IMR-90 (cell line): ENCODE measurements at regions not wholly inside any gene's neighbourhood (a gene's known extent, or its start where the extent isn't known, plus 50 kb on each side); places are given as distances from the start of the nearest gene placed in this dataset.

Experiments used
- ATAC-seq: fragments of 200-7000 bp; cut with Tn5 transposase; 2 replicates; pipeline ENCODE4 v1.9.1; 2020; ENCODE audit warnings: low read depth, mild to moderate bottlenecking, moderate library complexity
- BruUV-seq: library from RNA; stranded (reverse); fragments of 400-500 nt; replicated peaks from 2 replicates; lab custom pipeline; 2021; lab: Mats Ljungman, UMichigan
- CTCF ChIA-PET: fragments of 300-600 bp; formaldehyde crosslinking; extraction: SDS; loops from one replicate; lab custom pipeline; 2021; ENCODE audit warnings: antibody characterized with exemption; lab: Yijun Ruan, JAX
- POLR2A ChIA-PET: fragments of 300-600 bp; sonication (Branson Sonifier 250); formaldehyde crosslinking; loops from one replicate; lab custom pipeline; 2022; ENCODE audit warnings: antibody characterized with exemption; ENCODE audit not compliant: unreplicated experiment; lab: Charles Lee
- DNase-seq: peaks from one replicate; pipeline ENCODE4 v3.0.0; 2013
- H2AFZ ChIP-seq: replicated peaks from 2 replicates; pipeline ENCODE3; 2013; ENCODE audit warnings: low read length, mild to moderate bottlenecking; ENCODE audit not compliant: poor library complexity
- H2AK5ac ChIP-seq: 2 replicates; pipeline ENCODE4 v1.6.1; 2013; ENCODE audit warnings: low read depth, low read length, inconsistent platforms
- H2AK9ac ChIP-seq: replicated peaks from 2 replicates; pipeline ENCODE3; 2013; ENCODE audit warnings: mild to moderate bottlenecking, low read depth, low read length, moderate library complexity; ENCODE audit not compliant: poor library complexity
- H2BK120ac ChIP-seq: 2 replicates; pipeline ENCODE4 v1.6.1; 2013; ENCODE audit warnings: low read depth, low read length, inconsistent platforms
- H2BK15ac ChIP-seq: 3 replicates; pipeline ENCODE4 v1.6.1; 2013; ENCODE audit warnings: low read depth, low read length, inconsistent platforms
- H2BK20ac ChIP-seq: 2 replicates; pipeline ENCODE4 v1.6.1; 2013; ENCODE audit warnings: low read depth, mild to moderate bottlenecking, inconsistent platforms, low read length, moderate library complexity
- H2BK5ac ChIP-seq: 2 replicates; pipeline ENCODE4 v1.6.1; 2013; ENCODE audit warnings: mild to moderate bottlenecking, low read depth, low read length, inconsistent platforms; ENCODE audit not compliant: poor library complexity, severe bottlenecking
- H3K14ac ChIP-seq: replicated peaks from 2 replicates; pipeline ENCODE4 v1.6.1; 2013; ENCODE audit warnings: low read depth, low read length, inconsistent platforms
- H3K18ac ChIP-seq: 2 replicates; pipeline ENCODE4 v1.6.1; 2013; ENCODE audit warnings: low read depth, low read length, control low read depth
- H3K23ac ChIP-seq: 2 replicates; pipeline ENCODE4 v1.6.1; 2013; ENCODE audit warnings: low read depth, low read length, inconsistent platforms
- H3K27ac ChIP-seq: 2 replicates; pipeline ENCODE4 v1.5.1; 2013; ENCODE audit warnings: mild to moderate bottlenecking, control low read depth, low read length; ENCODE audit not compliant: insufficient read depth
- H3K27me3 ChIP-seq: 2 replicates; pipeline ENCODE4 v1.6.1; 2013; ENCODE audit warnings: low read length; ENCODE audit not compliant: control insufficient read depth, insufficient read depth
- H3K36me3 ChIP-seq: 2 replicates; pipeline ENCODE4 v1.6.1; 2013; ENCODE audit warnings: low read length, mixed read lengths; ENCODE audit not compliant: control insufficient read depth, insufficient read depth
- H3K4ac ChIP-seq: 2 replicates; pipeline ENCODE4 v1.6.1; 2013; ENCODE audit warnings: low read depth, low read length, inconsistent platforms
- H3K4me1 ChIP-seq: 2 replicates; pipeline ENCODE4 v1.6.1; 2013; ENCODE audit warnings: low read length, mixed read lengths; ENCODE audit not compliant: control insufficient read depth, insufficient read depth
- H3K4me2 ChIP-seq: 2 replicates; pipeline ENCODE4 v1.6.1; 2013; ENCODE audit warnings: low read depth, mild to moderate bottlenecking, control low read depth, low read length, moderate library complexity
- H3K4me3 ChIP-seq: 2 replicates; pipeline ENCODE4 v1.5.1; 2013; ENCODE audit warnings: low read depth, mild to moderate bottlenecking, control low read depth, low read length, moderate library complexity; ENCODE audit not compliant: insufficient read depth
- H3K56ac ChIP-seq: 2 replicates; pipeline ENCODE4 v1.6.1; 2013; ENCODE audit warnings: low read length, inconsistent platforms; ENCODE audit not compliant: insufficient read depth; ENCODE audit errors: extremely low read depth
- H3K79me1 ChIP-seq, 2 experiments: 2 replicates each; pipeline ENCODE4 v1.6.1; 2013; ENCODE audit warnings: low read length in 2 of 2, inconsistent platforms in 1 of 2, low read depth in 1 of 2
- H3K9ac ChIP-seq: 2 replicates; pipeline ENCODE4 v1.6.1; 2013; ENCODE audit warnings: low read depth, low read length, control low read depth
- H3K9me1 ChIP-seq: 2 replicates; pipeline ENCODE4 v1.6.1; 2013; ENCODE audit warnings: low read length, inconsistent platforms; ENCODE audit not compliant: insufficient read depth
- H3K9me3 ChIP-seq: 2 replicates; pipeline ENCODE4 v1.6.1; 2013; ENCODE audit warnings: low read length; ENCODE audit not compliant: control insufficient read depth, insufficient read depth
- H4K20me1 ChIP-seq: 2 replicates; pipeline ENCODE4 v1.6.1; 2013; ENCODE audit warnings: low read length, inconsistent platforms; ENCODE audit not compliant: insufficient read depth
- H4K5ac ChIP-seq: 2 replicates; pipeline ENCODE4 v1.6.1; 2013; ENCODE audit warnings: mild to moderate bottlenecking, low read depth, low read length, control low read depth
- H4K8ac ChIP-seq, 2 experiments: 2 replicates each; pipeline ENCODE4 v1.6.1; 2013; ENCODE audit warnings: low read depth in 2 of 2, low read length in 2 of 2, control low read depth in 1 of 2, inconsistent platforms in 1 of 2
- H4K91ac ChIP-seq: 2 replicates; pipeline ENCODE4 v1.6.1; 2013; ENCODE audit warnings: low read depth, low read length, inconsistent platforms; ENCODE audit not compliant: insufficient read depth
- BHLHE40 ChIP-seq: fragments of 150-350 bp; IDR thresholded peaks from 2 replicates; pipeline ENCODE4 v1.6.1; 2016; ENCODE audit warnings: mild to moderate bottlenecking, low read depth, low read length
- CTCF ChIP-seq: conservative IDR thresholded peaks from 2 replicates; pipeline ENCODE4 v1.5.1; 2012; ENCODE audit warnings: mild to moderate bottlenecking, low read depth, low read length, improper control_type of control experiment
- MAZ ChIP-seq: IDR thresholded peaks from 2 replicates; pipeline ENCODE4 v1.6.1; 2012; ENCODE audit warnings: low read depth, mild to moderate bottlenecking, low read length, improper control_type of control experiment, moderate library complexity, borderline replicate concordance
- NFE2L2 ChIP-seq: fragments of 150-350 bp; IDR thresholded peaks from 2 replicates; pipeline ENCODE4 v1.6.1; 2016; ENCODE audit warnings: low read depth, mild to moderate bottlenecking, low read length
- POLR2A ChIP-seq: IDR thresholded peaks from 2 replicates; pipeline ENCODE4 v1.6.1; 2012; ENCODE audit warnings: mild to moderate bottlenecking, low read depth, low read length
- RCOR1 ChIP-seq: IDR thresholded peaks from 2 replicates; pipeline ENCODE4 v1.6.1; 2012; ENCODE audit warnings: mild to moderate bottlenecking, low read length, improper control_type of control experiment; ENCODE audit not compliant: insufficient replicate concordance
- WGBS, 2 experiments: methylation state at CpG; one replicate each; pipeline versions ENCODE4 v1.1.5 to v1.1.7; 2013; ENCODE audit warnings: missing lambda C conversion rate in 2 of 2; ENCODE audit not compliant: insufficient read length in 1 of 2; ENCODE audit errors: extremely low coverage in 2 of 2; 5-methylcytosine and 5-hydroxymethylcytosine counted together
- dilution Hi-C: fragments of 300-500 bp; cut with HindIII; formaldehyde crosslinking; loops from one replicate; pipeline ENCODE4 v1.14.3; 2018; ENCODE audit warnings: low sequenced_read_pairs; ENCODE audit not compliant: unreplicated experiment
- in situ Hi-C: fragments of 300-500 bp; cut with MboI; formaldehyde crosslinking; loops from 3 replicates; pipeline ENCODE4 v1.14.3; 2019; ENCODE audit warnings: low sequenced_read_pairs, inconsistent platforms, mixed read lengths
- intact Hi-C: fragments of 100-400 bp; cut with micrococcal nuclease; formaldehyde crosslinking; loops from 2 replicates; pipeline ENCODE4 v1.10.0; 2022

GRCh38 chr4:67333664-67334063 is 211.6 kb downstream of the CENPC start:
- Histone ChIP-seq H2AFZ (no peak overlapping the region), H2AK5ac (no peak overlapping the region), H3K9ac (no peak overlapping the region), H3K18ac (no peak overlapping the region), H2BK120ac (no peak overlapping the region), H4K5ac (no peak overlapping the region), H2BK15ac (no peak overlapping the region), H3K14ac (no peak overlapping the region), H2BK5ac (no peak overlapping the region), H3K27me3 (no peaks in the 10 kb centered on the region), H3K9me1 (no peaks in the 10 kb centered on the region), H3K56ac (no peak overlapping the region), H4K8ac (no peak overlapping the region), H3K4me1 (no peaks in the 10 kb centered on the region), H3K4ac (no peak overlapping the region), H3K79me1 (no peaks in the 10 kb centered on the region), H4K91ac (no peak overlapping the region), H3K27ac (no peak overlapping the region), H3K4me3 (no peak overlapping the region), H3K9me3 (no peaks in the 10 kb centered on the region), H3K36me3 (no peaks in the 10 kb centered on the region), H2BK20ac (no peak overlapping the region), H2AK9ac (no peak overlapping the region), H4K20me1 (no peaks in the 10 kb centered on the region), H3K4me2 (no peak overlapping the region), H3K23ac (no peak overlapping the region)
- intact Hi-C loops (no loop called here), dilution Hi-C loops (no loop called here), in situ Hi-C loops (no loop called here)
- DNase-seq (no peak), ATAC-seq (no peak)
- ChIA-PET POLR2A (no interaction called here), CTCF (interaction anchor here (1.1 kb wide), 1 partner anchor 41 kb away, joined by 3 read pairs; no protein-coding TSS in a partner anchor)
- 14% methylated on average over 1 of the region's 4 CpGs; no CpG with 5 or more reads in 1 of the 2 experiments for WGBS, 2 experiments
- no peak for TF ChIP-seq RCOR1
- TF ChIP-seq NFE2L2, result no peak
- no peak for TF ChIP-seq POLR2A
- TF ChIP-seq BHLHE40, result no peak
- TF ChIP-seq MAZ, result no peak
- TF ChIP-seq CTCF, result no peak
- no TSS peak for BruUV-seq
